Heart left ventricle (tissue), 13 donors: ENCODE measurements at regions not wholly inside any gene's neighbourhood (a gene's known extent, or its start where the extent isn't known, plus 50 kb on each side); places are given as distances from the start of the nearest gene placed in this dataset.

Experiments
- CTCF ChIP-seq, 12 donors: fragments of 200-600 bp; sonication (generic) in 4 of 12; IDR thresholded peaks; one replicate each; pipeline versions ENCODE4 v1.5.0 to v1.8.0; 2018 to 2022; ENCODE audit warnings: antibody characterized with exemption in 12 of 12, mild to moderate bottlenecking in 5 of 12
- POLR2A ChIP-seq, 2 donors: fragments of 450-650 bp; IDR thresholded peaks; one replicate each; pipeline ENCODE4 v1.6.1; 2017; ENCODE audit warnings: antibody characterized with exemption in 2 of 2, mild to moderate bottlenecking in 2 of 2, moderate library complexity in 2 of 2
- donor health status: ischemic (EF 13 %, LVEDD 7.1; RV severe dilation, severe dysfunction).
- donor health status: DM: no; HTN: yes; CAD: no.
- donor health status: DM: no; HTN: no; CAD: no.
- donor health status: ischemic (EF 25% LVEDD 6.9; RV normal size, moderate dysfunction).
- donor health status: ischemic (EF 25% LVEDD 5.7; RV mildly dilated, moderate dysfunction).
- donor health status: ischemic (EF 35%, LVEDD 5.7; RV mildly dilated, moderate dysfunction).
- donor health status: nonischemic (EF 11% LVEDD 7.7; RV severe dilation, severe dysfunction).
- donor health status: DM: yes; HTN: yes; CAD: no.
- donor health status: PGD.
- donor health status: ischemic (EF 29% LVEDD 5.4; RV normal size, mild dysfunction).
- donor health status: nonischemic (EF 23%, LVEDD 6.1; RV moderate dilation, normal function).

DNA sequence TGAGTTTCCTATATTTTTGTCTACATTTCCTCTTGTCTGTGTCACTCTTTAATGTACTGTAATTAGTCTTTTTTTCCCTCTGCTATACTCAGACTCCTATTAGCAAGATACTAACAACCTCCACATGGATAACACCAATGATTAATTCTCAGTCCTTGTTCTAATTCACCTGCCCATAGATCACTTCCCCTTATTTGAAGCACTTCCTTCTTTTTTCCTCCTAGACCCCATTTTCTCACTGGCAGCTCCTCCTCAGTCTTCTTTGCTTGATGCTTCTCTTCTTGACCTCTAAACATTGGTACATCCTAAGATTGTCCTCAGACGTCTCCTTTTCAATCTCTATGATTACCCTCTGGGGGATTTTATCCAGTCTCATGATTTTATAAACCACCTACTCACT is 98.2 kb upstream of the IMMP2L start:
- TF ChIP-seq POLR2A (IDR thresholded peaks at IDR 0.05) (no peak), CTCF (IDR thresholded peaks at IDR 0.05) (no peak)
